GM19240 (cell line): ENCODE measurements at regions not wholly inside any gene's neighbourhood (a gene's known extent, or its start where the extent isn't known, plus 50 kb on each side); places are given as distances from the start of the nearest gene placed in this dataset.

Experiments used
- DNase-seq: peaks from one replicate; pipeline ENCODE4 v3.0.0; 2011; ENCODE audit warnings: low spot score; ENCODE audit not compliant: insufficient read length

DNA sequence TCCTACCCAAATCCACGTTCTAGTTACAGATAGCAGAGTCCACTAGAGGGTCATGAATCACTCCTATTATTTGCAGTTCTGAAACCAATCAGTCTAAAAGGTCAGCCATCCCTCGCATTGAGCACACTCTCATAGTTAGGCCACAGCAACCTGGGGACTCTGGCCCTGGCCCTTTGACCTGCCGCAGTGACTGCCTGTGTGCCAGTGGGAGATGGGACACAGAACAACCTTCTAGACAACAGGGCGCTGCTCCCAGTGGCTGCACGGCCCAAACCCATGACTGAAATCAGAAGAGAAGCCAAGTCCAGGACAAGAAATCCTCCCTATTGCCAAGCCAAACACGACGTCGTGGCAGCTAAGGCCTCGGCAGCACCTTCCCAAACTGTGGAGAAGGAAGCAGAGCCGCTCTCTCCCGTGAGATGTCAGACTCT lies 158.5 kb downstream of the HERPUD2 start:
- no peak for DNase-seq

DNA sequence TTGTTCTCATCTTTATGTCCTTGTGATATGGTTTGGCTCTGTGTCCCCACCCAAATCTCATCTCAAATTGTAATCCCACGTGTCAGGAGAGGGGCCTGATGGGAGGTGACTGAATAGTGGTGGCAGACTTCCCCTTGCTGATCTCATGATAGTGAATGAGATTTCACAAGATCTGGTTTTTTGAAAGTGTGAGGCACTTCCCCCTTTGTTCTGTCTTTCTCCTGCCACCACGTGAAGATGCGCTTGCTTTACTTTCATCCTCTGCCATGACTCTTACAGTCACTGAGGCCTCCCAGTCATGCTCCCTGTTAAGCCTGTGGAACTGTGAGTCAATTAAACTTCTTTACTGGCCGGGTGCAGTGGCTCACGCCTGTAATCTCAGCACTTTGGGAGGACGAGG lies 161.0 kb downstream of the HERPUD2 start:
- no peak for DNase-seq

DNA sequence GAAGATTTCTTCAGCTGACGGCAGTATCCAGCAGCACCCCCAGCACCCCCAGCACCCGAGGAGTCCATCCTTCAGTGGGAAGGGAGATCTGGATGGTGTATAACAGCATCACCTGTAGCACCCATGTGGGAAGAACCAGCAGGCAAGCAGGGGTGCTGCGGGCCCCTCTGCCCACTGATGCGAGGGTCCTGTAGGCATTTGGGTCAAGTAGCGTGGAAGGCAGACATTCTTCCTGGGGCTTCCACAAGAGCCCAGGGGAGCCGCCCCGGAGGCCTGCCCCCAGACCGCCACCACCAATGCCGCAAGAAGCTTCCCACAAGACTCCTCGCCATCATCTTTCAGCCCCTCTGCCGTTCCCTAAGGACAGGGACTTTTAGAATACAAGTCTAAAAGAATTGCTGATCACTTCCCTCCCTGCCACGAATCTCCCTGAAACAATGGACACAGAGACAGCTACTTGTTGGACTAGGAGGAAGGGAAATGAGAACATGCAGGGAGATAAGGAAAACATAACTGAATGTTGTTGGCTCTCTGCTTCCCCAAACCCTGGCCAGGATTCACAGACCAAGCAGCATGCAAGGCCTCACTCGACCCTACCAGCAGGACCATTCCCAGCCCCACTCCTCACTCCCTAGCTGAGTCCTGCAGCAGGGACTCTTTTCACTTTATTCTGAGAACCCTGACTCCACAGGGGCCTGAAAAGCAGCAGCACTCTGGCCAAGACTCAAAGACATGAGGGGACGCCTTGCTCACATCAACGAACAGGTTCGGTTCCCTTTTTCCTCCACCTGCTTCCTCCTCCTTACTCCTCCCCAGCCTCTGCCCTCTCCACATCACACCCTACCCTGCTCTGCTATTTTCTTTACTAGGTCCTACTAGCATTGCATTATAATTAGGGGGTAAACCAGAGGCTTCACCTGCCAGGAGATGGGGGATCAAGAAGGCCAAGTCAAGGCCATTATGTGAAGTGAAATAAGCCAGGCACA lies 164.5 kb downstream of the HERPUD2 start:
- no peak for DNase-seq

DNA sequence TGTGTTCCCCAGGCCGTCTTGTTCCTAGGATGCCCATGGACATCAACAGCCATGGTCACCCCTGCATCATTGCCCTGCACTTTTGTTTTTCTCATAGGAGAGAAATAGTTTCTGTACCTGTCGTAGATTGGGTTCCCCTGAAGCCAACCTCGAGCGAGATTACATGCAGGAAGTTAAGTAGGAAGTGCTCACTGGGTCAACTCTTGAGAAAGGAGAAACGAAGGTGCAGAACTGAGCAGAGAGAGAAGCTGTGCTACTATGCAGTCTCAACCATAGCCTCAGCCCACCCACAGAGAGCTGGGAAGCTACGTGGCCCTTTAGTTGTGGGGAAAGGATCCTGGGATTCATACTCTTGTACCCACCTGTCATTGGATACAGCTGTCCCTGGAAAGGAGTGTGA lies 165.2 kb downstream of the HERPUD2 start:
- no peak for DNase-seq

DNA sequence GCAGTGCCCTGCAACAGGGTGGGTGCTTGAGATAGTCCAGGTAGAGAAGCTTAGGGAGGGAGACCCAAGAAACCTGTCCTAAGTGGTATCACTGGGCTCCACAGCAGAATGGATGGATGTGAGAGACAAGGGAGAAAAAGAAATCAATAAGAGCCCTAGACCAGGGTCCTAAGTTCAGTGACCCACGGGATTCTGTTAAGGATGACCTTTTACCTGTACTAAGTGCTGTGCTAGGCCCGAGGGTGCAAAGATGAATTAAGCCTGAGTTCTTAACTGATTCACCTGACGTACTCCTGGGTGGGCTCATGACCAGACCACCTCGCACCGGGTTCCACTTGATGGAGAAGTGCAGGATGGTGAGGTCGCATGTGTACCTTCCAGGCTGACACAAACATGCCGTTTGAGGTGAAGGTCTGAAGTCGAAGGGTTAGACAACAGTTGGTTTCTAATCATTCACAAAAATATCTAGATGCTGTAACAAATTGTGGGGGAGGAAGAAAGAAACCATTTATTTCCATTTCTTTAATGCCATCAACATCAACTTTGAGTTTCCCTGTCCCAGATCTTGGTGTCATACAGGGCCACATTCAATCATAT lies 166.5 kb downstream of the HERPUD2 start:
- no peak for DNase-seq

DNA sequence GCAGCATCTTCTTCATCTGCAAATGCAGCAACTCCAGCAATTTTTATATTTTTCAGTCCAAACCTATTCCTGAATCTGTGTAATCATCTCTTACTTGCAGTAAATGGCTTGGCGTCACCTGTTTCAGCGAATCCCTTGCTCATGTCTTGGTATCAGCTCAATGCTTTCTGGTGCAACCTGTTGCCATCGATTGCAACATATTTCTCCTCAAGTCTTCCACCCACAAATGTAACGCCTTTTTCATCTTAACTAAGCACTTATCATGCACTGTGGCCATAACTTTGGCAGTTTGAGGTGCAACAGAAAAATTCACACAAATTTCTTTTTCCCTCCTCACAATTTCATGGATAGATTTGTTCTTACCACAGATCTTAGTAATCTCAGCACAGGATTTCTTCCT lies 168.3 kb downstream of the HERPUD2 start:
- DNase-seq = no peak

DNA sequence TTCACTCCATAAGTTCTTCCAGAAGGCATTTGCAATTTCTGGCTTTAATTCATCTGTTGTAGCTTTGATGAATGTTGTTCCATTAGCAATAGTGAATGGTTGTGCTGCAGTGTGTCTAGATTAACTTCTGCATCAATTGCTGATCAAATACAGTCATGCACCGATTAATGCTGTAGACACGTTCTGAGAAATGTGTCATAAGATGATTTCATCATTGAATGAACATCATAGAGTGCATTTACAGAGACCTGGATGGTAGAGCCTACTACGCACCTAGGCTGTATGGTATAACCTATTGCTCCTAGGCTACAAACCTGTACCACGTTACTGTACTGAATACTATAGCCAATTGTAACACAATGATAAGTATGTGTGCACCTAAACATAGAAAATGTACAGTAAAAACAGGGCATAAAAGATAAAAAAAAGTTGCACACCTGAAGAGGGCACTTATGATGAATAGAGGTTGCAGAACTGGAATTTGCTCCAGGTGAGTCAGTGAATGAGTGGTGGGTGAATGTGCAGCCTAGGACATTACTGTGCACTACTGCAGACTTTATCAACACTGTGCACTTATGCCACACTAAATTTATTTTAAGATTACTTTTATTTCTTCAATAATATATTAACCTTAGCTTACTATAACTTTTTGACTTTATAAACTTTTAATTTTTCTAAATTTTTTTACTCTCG lies 170.7 kb downstream of the HERPUD2 start:
- no peak for DNase-seq

DNA sequence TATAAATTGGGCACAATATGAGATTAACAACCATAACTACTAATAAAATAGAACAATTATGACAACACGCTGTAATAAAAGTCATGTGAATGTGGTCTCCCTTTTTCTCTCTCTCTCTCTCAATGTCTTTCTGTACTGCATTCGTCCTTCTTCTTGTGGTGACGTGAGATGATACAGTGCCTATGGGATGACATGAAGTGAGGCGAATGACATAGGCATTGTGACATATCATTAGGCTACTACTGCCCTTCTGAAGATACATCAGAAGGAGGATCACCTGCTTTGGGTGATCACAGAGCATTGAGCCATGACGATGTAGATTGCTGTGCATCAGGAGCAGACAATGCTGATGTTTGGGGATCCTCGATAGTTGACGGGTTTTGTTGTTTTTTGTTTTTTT lies 171.6 kb downstream of the HERPUD2 start:
- no peak for DNase-seq

DNA sequence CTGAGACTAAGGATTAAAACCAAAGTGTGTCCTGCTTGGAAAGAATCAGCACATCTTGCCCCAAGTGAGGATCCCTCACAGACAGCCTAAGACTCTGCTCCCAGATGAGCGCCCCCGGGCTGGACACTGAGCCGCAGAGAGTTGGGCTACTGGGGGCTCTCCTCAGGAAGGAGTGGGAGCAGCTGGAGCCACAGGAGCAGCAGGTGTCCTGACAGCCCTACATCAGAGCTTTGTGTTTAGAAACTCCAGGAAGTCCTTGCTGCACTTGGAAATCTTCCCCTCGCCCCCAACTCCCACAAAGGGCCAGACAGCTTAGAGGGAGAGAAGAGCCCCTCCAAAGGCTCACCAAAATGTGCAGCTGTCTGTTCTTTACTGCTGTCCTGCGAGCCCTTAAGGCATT lies 172.2 kb downstream of the HERPUD2 start:
- no peak for DNase-seq

DNA sequence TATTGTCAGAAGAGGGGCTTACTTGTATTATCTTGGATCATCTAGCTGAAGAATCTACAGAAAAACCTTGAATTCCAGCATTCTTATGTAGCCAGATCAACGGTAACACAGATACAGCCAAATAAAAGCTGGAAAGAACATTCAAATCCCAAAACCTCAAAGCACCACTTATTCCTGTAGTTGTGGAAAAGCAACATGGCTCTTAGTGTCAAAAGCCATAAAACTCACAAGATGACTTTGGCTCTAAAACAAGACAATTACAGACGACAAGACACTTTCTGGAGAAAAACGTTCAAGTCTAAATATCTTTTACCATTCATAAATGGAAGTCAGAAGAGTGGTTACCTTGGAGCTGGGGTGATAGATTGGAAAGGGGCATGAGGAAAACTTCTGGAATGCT lies 173.0 kb downstream of the HERPUD2 start:
- no peak for DNase-seq

DNA sequence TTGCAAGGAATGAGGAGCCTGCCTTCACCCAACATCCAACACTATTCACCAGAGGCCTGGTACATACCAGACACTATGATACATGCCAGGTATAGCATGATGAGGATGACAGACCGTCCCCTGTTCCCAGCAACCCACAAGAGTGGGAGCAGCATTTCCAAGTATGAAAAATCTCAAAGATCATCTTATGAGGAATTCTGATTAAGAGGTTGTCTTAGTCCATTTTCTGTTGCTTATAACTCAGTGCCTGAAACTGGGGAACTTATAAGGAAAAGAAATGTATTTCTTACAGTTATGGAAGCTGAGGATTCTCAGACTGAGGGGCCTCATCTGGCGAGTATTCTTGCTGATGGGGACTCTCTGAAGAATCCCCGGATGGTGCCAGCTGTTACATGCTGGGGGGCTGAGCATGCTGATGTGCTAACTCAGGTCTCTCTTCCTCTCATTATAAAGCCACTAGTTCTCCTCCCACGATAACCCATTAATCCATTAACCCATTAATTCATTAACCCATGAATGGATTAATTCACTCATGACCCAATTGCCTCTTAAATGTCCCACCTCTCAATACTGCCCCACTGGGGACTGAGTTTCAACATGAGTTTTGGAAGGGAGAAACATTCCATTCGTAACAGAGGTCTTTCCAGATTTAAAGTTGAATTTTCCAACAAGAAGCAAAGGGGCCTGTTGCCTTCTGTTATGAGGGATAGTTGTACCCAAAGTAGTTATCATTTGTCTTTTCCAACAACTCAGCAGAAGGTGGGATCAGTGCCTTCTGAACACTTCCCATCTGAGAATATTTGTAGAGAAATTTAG lies 173.9 kb downstream of the HERPUD2 start:
- no peak for DNase-seq

DNA sequence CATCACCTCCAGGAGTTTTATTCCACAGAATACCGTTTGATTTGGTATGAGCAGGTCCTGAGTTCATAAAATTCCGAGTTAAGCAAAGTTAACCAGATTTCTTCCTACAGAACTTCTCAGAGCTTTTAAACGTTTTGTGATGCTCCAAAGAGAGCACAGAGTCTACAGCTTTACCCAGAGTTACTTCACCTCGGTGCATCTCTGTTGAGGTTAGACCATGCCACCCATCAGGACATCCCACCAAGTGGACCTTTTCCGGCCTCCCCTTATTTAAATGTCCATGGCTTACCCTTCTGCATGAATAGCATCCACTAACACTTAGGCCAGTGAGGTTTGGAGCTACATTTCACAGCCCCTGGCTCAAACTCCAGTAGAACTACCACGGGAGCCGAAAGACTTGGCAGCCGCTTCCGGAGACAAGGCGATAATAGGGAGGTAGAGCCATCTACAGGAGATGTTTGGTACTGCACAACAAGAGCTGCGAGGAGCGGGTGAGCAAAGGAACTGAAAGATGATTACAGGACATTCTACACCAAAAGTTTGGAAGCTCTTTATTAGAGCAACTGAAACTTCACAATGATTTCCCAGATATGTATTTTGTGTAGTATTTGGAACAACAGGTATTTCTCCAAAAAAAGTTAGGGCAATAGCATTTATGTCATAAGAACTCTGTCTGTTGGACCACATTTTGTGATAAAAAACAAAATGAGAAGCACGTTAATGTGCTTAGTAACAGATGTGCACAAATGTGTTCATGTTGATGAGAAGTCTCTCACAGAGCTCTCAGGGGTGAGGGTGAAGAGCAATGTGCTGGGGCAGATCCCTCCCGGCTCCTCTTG lies 174.7 kb downstream of the HERPUD2 start:
- DNase-seq = peak; percentile 59

DNA sequence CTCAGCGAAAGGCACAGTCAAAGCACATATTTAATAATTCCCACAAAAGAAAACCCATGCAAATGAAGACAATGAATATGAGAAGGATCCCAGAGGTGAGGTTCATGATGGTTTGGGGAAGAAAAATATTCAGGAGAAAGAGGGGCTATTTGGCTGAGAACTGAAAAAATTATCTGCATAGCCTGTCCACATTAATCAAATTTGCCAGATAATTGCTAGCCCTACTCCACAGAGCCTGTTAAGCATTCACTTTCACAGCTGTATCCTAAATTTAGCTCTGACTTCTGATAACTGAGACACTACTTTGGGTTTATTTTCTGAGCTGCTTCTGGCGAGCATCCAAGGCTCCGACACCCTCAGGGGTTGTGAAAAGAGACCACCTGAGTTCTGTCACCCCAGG lies 176.2 kb downstream of the HERPUD2 start:
- no peak for DNase-seq

DNA sequence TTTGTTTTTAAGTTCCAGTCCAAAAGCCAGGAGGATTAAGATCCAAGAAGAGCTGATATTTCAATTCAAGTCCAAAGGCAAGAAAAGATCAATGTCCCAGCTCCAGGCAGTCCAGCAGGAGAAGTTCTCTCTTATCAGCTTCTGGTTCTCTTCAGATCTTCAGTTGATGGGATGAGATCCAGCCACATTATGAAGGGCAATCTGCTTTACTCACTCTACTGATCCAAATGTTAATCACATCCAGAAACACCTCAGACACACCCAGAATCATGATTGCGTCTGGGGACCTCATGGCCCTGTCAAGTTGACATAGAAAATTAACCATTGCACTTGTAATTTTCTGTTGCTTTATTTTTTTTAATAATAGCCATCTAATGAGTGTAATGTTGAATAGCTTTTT lies 178.4 kb downstream of the HERPUD2 start:
- no peak for DNase-seq

DNA sequence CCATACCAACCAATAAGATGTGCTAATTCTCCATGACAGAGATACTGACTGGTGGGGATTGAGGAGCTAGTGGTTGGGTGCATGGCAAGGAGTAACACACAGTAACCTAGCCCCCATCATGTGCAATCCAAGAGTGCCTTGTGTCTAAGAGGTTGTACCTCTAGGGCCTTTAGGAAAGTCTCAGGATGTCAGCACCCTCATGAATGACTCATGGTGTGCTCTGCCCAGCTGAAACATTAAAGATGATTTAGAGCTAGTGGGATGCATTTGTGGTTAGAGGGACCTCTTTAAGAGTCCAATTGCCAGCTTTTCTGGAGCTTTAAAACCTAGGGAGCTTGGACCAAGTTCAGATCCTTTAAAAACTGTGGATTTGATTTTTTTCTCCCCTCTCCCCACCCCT lies 181.1 kb downstream of the HERPUD2 start:
- DNase-seq = no peak

DNA sequence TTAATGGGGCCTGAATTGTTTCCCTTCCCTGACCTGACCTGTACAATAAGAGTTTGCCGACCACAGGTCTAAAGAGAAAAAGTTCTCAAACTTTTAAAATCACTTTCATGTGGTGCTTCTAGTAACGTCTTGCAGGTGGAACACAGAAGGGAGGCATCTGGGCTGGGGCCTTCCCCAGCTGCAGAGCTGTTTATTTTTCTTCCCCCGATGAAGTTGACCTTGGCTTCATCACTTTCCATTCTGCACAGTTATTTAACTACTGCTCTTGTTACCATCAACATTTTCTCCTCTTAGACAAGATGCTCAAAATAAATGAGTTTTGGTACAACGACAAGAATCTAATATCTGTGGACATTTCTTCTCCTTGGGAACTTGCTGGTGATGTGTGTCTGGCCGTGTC lies 181.7 kb downstream of the HERPUD2 start:
- no peak for DNase-seq

DNA sequence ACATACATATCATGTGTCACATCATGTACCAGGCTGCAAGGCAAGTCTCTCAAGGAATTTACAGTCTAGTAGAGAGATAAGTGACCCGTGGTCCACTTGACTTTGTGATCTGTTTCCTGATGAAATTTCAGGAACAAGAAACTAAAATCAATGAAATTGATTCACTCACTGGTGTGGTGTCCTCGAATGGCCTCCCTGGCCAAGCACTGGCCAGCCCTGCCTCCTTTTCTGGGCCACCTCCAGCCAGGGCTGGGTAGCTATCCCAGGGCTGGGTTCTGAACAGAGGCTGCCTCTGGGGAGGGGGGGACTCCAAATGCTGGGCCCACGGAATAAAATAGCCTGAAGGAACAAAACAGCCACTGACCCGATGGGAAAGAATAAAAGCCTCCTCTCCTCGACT lies 182.2 kb downstream of the HERPUD2 start:
- DNase-seq = no peak

DNA sequence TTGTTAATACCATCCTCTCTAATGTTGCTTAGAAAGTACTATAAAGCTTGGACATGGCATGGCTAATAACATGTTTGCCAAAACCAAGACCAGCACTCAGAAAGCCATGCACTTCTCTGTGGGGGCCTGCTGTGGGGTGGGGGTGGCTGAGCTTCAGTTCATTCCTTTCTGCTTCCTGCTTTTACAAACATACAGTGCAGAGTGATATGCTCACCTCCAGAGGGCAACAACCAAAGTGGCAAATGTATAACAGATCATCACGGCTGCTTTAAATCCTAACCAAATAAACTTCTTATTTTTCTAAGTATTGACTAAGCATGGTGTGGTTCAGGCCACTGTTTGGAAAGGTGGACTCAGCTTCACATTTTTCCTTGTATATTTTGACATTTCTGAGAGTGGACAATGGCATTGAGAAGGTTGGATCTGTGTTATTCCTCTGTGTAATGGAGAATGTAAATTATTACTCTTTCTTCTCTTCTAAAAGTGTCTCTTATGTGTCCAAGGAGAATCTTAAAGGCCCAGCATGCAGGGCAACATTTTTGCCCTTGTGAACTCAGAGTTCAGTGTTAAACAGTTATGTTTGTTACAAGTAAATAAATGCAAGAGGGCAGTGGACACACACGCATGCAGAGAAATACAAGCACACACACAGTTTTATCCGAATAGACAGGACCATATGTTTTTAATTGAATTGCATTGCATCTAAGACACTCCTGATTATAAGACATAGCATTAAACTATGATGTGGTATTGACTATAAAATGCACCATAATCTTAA lies 186.1 kb downstream of the HERPUD2 start:
- DNase-seq = no peak

DNA sequence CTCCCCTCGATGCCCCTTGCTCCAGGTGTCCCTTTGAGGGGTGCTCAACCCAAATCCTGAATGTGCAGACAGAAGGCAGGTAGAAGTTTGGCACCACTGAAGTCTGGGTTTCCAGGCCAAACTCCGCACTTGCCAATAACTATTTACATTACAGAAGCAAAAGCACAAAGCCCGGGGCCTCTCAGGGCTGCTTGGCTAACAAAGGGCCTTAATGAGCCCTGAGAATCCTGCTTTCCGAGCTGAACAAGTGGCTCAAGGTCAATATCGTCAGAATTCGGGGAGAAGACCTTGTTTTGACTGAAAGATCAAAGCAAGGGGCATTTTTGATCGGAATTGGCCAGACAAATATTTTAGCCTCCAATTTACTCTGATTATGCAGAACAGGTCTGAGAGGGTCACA lies 189.9 kb downstream of the HERPUD2 start:
- DNase-seq = no peak

DNA sequence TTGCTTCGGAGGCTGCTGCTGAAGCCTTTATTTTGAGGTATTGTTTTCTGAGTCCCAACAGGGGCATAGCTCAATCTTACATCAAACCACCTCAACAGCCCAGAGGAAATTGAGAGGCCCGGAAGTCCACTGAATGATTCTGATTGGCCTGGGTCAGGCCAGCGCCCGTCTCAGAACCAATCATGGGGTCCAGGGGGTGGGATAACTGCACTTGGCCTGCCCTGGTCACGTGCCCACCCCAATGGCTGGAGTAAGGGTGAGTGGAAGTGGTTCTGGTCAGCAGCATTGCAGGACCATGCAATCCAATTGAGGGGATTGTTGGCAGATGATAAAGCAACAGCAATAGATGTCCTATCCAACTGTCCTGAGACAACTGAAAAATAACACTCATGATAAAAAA lies 190.6 kb downstream of the HERPUD2 start:
- no peak for DNase-seq
